Stimulated activated CD4-positive, alpha-beta T cell treated with anti-CD3 and anti-CD28 coated beads, Interleukin-1b, Interleukin-23, amount 100 ng/mL, for 48 hours (primary cell): ENCODE measurements at regions not wholly inside any gene's neighbourhood (a gene's known extent, or its start where the extent isn't known, plus 50 kb on each side); places are given as distances from the start of the nearest gene placed in this dataset.

ENCODE experiments used
- DNase-seq: peaks from one replicate; pipeline ENCODE4 v3.0.0-alpha.2; 2020

DNA sequence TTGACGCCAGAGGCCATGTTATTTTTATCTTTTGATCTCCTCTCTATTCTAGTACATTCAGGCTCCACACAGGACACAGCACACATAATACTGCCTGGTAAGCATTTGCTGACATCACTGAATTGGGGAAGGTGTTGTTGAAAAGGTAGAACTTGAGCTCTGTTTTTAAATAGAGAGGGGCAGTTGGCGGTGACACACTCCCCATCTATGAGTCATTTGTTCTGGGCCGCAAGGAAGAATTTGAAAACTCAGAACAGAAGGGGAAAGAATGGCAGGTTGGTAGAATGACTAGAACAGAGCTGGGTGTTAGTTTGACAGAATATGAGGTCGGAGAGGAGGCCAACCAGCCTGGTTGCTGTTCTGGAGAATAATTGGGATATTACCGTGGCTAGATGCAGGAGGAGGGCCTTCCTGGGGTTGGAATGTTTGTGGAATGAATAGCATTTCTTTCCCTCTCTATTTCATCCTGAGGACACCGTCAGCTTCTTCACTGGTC lies 52.1 kb upstream of the ERRFI1 start:
- peak; percentile 7 for DNase-seq

DNA sequence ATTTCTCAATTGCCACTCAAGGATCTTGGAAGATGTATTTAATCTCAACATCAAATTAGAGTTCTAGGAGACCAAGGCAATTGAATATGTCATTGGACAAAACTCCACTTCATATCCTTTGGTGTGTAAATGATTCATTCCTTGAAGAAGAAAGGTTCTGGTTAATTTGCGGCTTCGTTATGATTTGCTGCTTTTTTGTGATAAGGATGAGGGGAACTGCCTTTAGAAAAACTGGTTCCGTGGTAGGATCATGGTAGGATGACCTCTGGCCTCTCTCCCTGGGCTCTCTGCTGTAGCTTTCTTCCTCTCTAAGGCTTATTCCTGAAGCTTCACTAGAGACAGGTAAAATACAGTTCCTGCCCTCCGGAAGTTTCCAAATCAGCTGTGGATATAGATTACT lies 51.5 kb upstream of the ERRFI1 start:
- no peak for DNase-seq

DNA sequence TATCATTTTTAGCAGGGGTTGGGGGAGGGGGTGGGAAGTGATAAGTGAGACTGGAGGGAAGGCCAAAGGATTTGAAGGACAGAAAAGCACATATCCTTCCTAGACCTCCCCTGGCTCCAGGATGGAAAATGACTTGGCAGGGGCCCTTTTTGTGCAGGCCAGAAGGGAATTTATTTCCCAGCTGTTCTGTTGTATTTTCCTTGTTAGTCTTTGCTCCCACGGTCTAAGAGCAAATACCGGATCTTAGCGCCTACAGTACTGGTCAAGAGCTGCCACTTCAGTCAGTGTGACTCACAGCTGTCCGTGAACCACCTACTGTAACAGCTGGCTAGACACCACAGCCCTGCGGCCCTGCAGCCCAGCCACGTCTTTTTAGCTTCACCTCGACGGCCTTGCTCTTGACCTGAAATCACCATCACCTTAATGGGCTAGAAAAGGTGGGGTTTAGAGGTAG lies 51.0 kb upstream of the ERRFI1 start:
- DNase-seq = no peak

DNA sequence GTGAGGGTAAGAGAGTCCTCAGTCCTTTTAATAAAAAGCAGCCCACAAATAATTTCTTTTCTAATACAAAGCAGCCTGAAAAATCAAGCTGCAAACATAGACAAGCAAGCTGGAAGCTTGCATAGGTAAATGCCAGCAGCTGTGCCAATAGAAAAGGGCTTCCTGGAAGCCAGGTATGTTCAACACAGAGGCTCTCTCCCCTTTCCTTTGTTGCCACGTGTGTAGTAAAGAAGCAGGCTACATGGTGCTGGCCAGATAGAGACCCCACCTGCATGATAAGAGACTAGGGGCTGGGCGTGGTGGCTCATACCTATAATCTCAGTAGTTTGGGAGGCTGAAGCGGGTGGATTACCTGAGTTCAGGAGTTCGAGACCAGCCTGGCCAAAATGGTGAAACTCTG lies 50.1 kb upstream of the ERRFI1 start:
- no peak for DNase-seq
